Activated T-helper 17 cell treated with anti-CD3 and anti-CD28 coated beads, Interleukin-2, amount 50 U/mL, for 72 hours (primary cell): ENCODE measurements at regions not wholly inside any gene's neighbourhood (a gene's known extent, or its start where the extent isn't known, plus 50 kb on each side); places are given as distances from the start of the nearest gene placed in this dataset.

ENCODE experiments used
- ATAC-seq: fragments of 150-1000 bp; cut with Tn5 transposase; replicated peaks from 2 replicates; pipeline ENCODE4 v1.10.0; 2021; ENCODE audit warnings: mild to moderate bottlenecking, moderate library complexity
- H3K27ac Mint-ChIP-seq: one replicate; pipeline ENCODE4 v1.8.0; 2022; ENCODE audit warnings: mixed read lengths
- H3K27me3 Mint-ChIP-seq: one replicate; pipeline ENCODE4 v1.8.0; 2022; ENCODE audit warnings: mixed read lengths
- H3K36me3 Mint-ChIP-seq: one replicate; pipeline ENCODE4 v1.8.0; 2022; ENCODE audit warnings: low read depth, mild to moderate bottlenecking, mixed read lengths
- H3K4me1 Mint-ChIP-seq: one replicate; pipeline ENCODE4 v1.8.0; 2022; ENCODE audit warnings: mixed read lengths
- H3K4me3 Mint-ChIP-seq: one replicate; pipeline ENCODE4 v1.8.0; 2022; ENCODE audit warnings: mild to moderate bottlenecking, mixed read lengths
- H3K9me3 Mint-ChIP-seq: one replicate; pipeline ENCODE4 v1.8.0; 2022; ENCODE audit warnings: mixed read lengths

- H3K4me3 Mint-ChIP-seq = no peak overlapping the region
- no peaks in the 10 kb centered on the region for H3K36me3 Mint-ChIP-seq
- ATAC-seq = no peak
- peaks cover 22% of the 10 kb centered on the region for H3K27me3 Mint-ChIP-seq
- peaks cover 3% of the 10 kb centered on the region for H3K9me3 Mint-ChIP-seq
- peaks cover 8% of the 10 kb centered on the region for H3K4me1 Mint-ChIP-seq
- H3K27ac Mint-ChIP-seq = no peak overlapping the region
Observed at GRCh38 chr6:6920987-6921313, 186.8 kb upstream of the RREB1 start.

DNA sequence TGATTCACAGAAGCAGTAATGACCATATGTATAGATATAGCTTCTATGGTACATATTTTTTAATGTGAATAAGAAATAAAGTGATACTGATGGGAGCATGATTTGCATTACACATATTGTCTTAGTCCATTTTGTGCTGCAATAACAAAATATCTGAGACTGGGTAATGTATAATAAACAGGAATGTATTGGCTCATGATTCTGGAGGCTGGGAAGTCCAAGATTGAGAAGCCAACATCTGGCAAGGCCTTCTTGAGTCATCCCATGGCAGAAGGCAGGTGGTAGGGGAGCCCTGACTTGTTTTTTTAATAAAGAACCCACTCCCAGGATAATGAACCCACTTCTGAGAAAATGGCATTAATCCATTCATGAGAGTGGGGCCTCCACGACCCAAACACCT lies 185.6 kb upstream of the RREB1 start:
- H3K4me3 Mint-ChIP-seq = no peak overlapping the region
- H3K4me1 Mint-ChIP-seq = peaks cover 8% of the 10 kb centered on the region
- H3K9me3 Mint-ChIP-seq = peaks cover 3% of the 10 kb centered on the region
- ATAC-seq = no peak
- H3K27me3 Mint-ChIP-seq = peaks cover 27% of the 10 kb centered on the region
- H3K27ac Mint-ChIP-seq = no peak overlapping the region
- no peaks in the 10 kb centered on the region for H3K36me3 Mint-ChIP-seq

DNA sequence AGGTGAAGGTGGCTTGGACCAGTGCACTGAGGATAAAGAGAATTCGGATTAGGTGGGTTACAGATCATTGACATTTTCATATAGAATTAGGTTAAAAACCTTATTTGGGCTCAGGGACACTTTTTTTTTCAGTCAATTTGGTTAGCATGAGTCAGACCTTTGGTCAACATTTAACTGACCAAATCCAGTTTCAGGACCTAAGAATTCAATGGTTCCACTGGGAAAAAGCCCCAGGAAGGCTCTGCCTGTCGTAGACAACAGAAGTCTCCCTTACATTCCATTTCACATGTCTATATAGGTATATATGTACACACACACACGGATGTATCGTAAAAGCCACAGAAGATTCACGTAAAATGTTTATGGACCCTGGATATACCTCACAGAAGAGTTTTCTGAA lies 184.2 kb upstream of the RREB1 start:
- peaks cover 28% of the 10 kb centered on the region for H3K27me3 Mint-ChIP-seq
- H3K4me1 Mint-ChIP-seq = peaks cover 5% of the 10 kb centered on the region
- H3K36me3 Mint-ChIP-seq = no peaks in the 10 kb centered on the region
- ATAC-seq = no peak
- H3K4me3 Mint-ChIP-seq = no peak overlapping the region
- H3K9me3 Mint-ChIP-seq = peaks cover 3% of the 10 kb centered on the region
- no peak overlapping the region for H3K27ac Mint-ChIP-seq

DNA sequence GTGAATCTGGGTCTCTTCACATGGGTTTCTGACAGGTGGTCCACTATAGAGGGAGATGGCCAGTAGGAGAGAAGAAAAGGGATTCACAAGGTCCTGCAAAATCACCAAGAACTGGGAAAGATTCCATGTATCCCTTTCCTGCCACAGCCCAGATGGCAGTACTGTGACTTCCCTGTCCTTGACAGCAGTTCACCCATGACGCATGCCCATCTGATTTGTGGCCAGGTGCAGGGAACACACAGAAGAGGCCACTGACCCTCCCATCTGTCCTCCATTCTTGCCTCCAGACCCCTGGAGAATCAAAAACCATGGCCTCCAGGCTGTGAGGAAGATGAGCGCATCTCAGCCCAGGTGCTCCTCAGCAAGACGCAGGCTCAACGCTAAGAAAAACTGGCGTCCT lies 183.1 kb upstream of the RREB1 start:
- ATAC-seq = no peak
- no peaks in the 10 kb centered on the region for H3K36me3 Mint-ChIP-seq
- peaks cover 30% of the 10 kb centered on the region for H3K27me3 Mint-ChIP-seq
- H3K4me1 Mint-ChIP-seq = peaks cover 4% of the 10 kb centered on the region
- peaks cover 3% of the 10 kb centered on the region for H3K9me3 Mint-ChIP-seq
- H3K4me3 Mint-ChIP-seq = no peak overlapping the region
- H3K27ac Mint-ChIP-seq = no peak overlapping the region

- Mint-ChIP-seq H3K27me3 (peaks cover 23% of the 10 kb centered on the region), H3K4me3 (no peak overlapping the region), H3K36me3 (no peaks in the 10 kb centered on the region), H3K9me3 (peaks cover 3% of the 10 kb centered on the region), H3K27ac (no peak overlapping the region), H3K4me1 (no peaks in the 10 kb centered on the region)
- no peak for ATAC-seq
Observed at GRCh38 chr6:6925391-6926164, 182.2 kb upstream of the RREB1 start.

DNA sequence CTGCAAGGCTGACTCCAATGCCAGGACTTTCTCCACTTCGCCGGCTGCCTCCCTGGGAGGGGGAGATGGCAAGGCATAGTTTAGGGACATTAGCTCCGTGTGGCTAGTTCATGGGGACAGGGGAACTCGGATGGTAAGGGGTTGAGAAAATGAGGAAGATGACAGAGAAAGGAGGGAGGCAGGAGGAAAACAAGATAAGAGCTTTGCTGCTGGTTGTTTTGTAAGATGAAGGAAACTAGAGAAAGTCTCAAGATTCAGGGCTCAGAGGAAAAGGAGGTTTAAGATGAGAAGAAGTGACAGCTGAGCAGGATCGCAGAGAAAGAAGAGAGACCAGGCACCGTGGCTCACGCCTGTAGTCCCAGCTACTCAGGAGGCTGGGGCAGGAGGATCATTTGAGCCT lies 180.9 kb upstream of the RREB1 start:
- H3K27ac Mint-ChIP-seq = no peak overlapping the region
- H3K36me3 Mint-ChIP-seq = no peaks in the 10 kb centered on the region
- H3K4me1 Mint-ChIP-seq = no peaks in the 10 kb centered on the region
- no peak overlapping the region for H3K4me3 Mint-ChIP-seq
- peaks cover under 1% of the 10 kb centered on the region for H3K9me3 Mint-ChIP-seq
- no peak for ATAC-seq
- H3K27me3 Mint-ChIP-seq = peaks cover 23% of the 10 kb centered on the region

DNA sequence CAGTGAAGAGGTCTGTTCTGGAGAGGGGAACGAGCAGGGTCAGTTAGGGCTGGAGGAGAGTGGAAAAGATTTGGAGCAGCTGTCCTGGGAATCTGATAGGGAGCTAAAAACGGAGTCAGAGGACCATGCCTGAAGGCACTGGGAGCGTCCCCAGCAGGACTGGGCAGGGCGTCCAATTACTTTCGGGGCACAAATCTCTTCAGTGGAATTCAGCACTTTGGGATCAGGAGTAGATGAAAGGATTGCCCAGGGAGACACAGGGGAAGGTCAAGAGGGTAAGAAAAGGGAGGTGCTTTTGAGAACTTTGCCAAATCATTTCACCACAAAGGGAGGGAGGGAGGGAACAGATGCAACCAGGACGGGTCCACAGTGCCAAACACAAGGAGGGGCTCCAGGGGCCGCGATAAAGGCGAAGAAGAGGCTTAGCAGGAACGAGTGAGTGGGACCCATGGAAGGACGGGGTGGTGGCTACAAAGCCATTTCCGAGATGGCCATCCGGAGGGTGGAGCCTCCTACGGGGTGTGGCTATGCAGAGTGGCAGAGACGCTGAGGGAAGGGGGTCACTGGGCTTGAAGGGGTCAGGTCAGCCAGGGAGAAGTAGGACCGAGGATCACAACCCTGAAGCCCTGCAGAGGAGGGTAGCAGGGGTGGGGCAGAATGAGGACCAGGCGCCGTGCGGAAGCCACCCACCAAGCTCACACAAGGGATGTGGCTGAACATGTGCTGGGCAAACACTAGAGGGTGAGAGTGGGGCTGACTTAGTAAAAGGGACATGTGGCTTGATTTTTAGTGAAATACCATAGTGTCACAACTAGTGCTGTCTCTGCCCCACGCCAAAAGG lies 180.0 kb upstream of the RREB1 start:
- Mint-ChIP-seq H3K36me3 (no peaks in the 10 kb centered on the region), H3K27ac (no peak overlapping the region), H3K4me3 (no peak overlapping the region), H3K27me3 (peaks cover 23% of the 10 kb centered on the region), H3K4me1 (no peaks in the 10 kb centered on the region), H3K9me3 (no peaks in the 10 kb centered on the region)
- no peak for ATAC-seq

- H3K27ac Mint-ChIP-seq = no peak overlapping the region
- no peaks in the 10 kb centered on the region for H3K9me3 Mint-ChIP-seq
- H3K36me3 Mint-ChIP-seq = no peaks in the 10 kb centered on the region
- H3K4me3 Mint-ChIP-seq = no peak overlapping the region
- peaks cover 23% of the 10 kb centered on the region for H3K27me3 Mint-ChIP-seq
- ATAC-seq = no peak
- H3K4me1 Mint-ChIP-seq = no peaks in the 10 kb centered on the region
Observed at GRCh38 chr6:6930223-6930880, 177.4 kb upstream of the RREB1 start.

DNA sequence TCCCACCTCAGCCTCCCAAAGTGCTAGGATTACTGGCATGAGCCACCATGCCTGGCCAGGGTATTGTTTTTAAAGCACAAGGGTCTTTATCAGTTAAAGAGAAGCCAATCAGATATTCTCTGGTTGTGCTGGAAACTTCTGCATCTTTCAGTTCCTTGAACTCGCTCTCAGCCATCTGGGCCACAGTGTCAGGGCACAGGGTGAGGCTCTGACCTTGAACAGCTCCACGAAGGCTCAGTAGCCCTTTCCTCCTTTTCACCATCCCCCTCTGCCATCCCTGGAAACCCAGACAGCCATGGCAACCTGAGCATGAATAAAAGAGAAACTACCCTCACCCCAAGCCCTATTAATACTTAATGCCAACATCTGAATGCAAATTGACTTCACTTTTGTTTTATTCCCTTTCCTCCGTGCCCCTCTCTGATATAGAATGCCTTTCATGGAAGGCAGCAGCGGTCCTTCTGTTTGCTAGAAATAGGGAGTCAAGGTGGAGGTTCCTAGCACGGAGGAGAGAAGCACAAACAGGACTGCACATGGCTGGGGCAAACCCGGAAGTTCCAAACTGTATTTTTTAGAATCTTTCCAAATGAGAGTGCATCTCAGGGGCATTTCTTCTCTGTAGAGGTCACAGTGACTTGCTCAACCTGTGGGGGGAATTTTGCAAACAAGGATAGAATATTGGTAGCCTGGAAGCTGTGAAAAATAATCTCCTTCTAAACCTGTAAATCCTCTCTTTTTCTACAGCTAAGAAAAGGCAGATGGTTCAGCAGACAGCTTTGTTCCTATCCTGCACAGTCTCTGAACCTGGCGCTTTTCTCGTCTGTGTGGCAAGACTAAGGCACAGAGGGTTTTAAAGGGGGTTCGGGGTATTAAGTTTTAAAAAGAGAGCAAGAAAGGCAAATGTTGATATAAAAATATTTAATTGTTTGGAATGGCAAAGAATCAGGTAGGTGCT lies 176.4 kb upstream of the RREB1 start:
- H3K9me3 Mint-ChIP-seq = no peaks in the 10 kb centered on the region
- no peak overlapping the region for H3K27ac Mint-ChIP-seq
- ATAC-seq = no peak
- no peaks in the 10 kb centered on the region for H3K36me3 Mint-ChIP-seq
- H3K27me3 Mint-ChIP-seq = peaks cover 18% of the 10 kb centered on the region
- H3K4me1 Mint-ChIP-seq = no peaks in the 10 kb centered on the region
- H3K4me3 Mint-ChIP-seq = no peak overlapping the region

DNA sequence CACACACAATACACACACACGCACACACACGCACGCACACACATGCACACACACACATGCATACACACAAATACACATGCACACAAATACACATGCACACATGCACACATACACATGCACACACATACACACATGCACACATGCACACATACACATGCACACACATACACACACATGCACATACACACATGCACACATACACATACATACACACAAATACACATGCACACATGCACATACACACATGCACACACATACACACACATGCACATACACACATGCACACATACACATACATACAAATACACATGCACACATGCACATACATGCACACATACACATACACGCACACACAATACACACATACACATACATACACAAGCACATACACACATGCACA lies 175.4 kb upstream of the RREB1 start:
- no peaks in the 10 kb centered on the region for H3K4me1 Mint-ChIP-seq
- H3K4me3 Mint-ChIP-seq = no peak overlapping the region
- H3K27me3 Mint-ChIP-seq = peaks cover 8% of the 10 kb centered on the region
- no peaks in the 10 kb centered on the region for H3K9me3 Mint-ChIP-seq
- ATAC-seq = no peak
- H3K27ac Mint-ChIP-seq = no peak overlapping the region
- H3K36me3 Mint-ChIP-seq = no peaks in the 10 kb centered on the region

- Mint-ChIP-seq H3K27ac (no peak overlapping the region), H3K27me3 (peaks cover 5% of the 10 kb centered on the region), H3K4me3 (no peak overlapping the region), H3K4me1 (no peaks in the 10 kb centered on the region), H3K36me3 (no peaks in the 10 kb centered on the region), H3K9me3 (no peaks in the 10 kb centered on the region)
- ATAC-seq = no peak
Observed at GRCh38 chr6:6932968-6933367, 174.8 kb upstream of the RREB1 start.

GRCh38 chr6:6940031-6941025 lies 167.4 kb upstream of the RREB1 start:
- Mint-ChIP-seq H3K4me3 (no peak overlapping the region), H3K36me3 (no peaks in the 10 kb centered on the region), H3K27me3 (no peaks in the 10 kb centered on the region), H3K27ac (no peak overlapping the region), H3K4me1 (no peaks in the 10 kb centered on the region), H3K9me3 (no peaks in the 10 kb centered on the region)
- no peak for ATAC-seq

DNA sequence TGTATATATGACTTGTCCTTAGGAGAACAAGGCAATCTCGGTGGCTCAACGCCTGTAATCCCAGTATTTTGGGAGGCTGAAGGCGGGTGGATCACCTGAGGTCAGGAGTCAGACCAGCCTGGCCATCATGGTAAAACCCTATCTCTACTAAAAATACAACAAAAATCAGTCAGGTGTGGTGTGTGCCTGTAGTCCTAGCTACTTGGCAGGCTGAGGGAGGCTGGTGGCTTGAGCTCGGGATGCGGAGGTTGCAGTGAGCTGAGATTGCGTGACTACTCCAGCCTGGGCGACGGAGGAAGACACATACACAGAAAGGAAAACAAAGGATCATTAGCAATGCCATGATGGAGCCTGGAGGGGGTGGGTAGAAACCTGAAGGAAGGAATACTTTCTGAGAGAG lies 166.6 kb upstream of the RREB1 start:
- H3K27me3 Mint-ChIP-seq = no peaks in the 10 kb centered on the region

More for the DNA sequence above, 166.6 kb upstream of the RREB1 start:
- Mint-ChIP-seq H3K9me3 (no peaks in the 10 kb centered on the region), H3K27ac (no peak overlapping the region), H3K36me3 (no peaks in the 10 kb centered on the region), H3K4me3 (no peak overlapping the region), H3K4me1 (no peaks in the 10 kb centered on the region)
- no peak for ATAC-seq
